ENCODE measurements at regions not wholly inside any gene's neighbourhood (a gene's known extent, or its start where the extent isn't known, plus 50 kb on each side); places are given as distances from the start of the nearest gene placed in this dataset.

GRCh38 chr12:23354800-23355199, 594.7 kb downstream of the SOX5 start:
- TF ChIP-seq EZH2phosphoT487 (IDR thresholded peaks at IDR 0.05; ENCODE audit: unreplicated experiment) = no peak
- no peak for TF ChIP-seq CTCF (conservative IDR thresholded peaks at IDR 0.05; ENCODE audit: low read depth in 2 of 2)
- no peak for TF ChIP-seq EZH2 (IDR thresholded peaks at IDR 0.05; ENCODE audit: low read depth, unreplicated experiment)
- TF ChIP-seq POLR2AphosphoS5 (IDR thresholded peaks at IDR 0.05; ENCODE audit: low read depth) = no peak
- TF ChIP-seq JUNB (IDR thresholded peaks at IDR 0.05; ENCODE audit: unreplicated experiment) = no peak
- no peak for TF ChIP-seq CREB1 (CRISPR knock-in tag; IDR thresholded peaks at IDR 0.05; ENCODE audit: low read depth)
- no peak for TF ChIP-seq REST (IDR thresholded peaks at IDR 0.05; ENCODE audit: unreplicated experiment)
- TF ChIP-seq NANOG (IDR thresholded peaks at IDR 0.05; ENCODE audit: borderline replicate concordance) = no peak
- TF ChIP-seq ETS1 (IDR thresholded peaks at IDR 0.05) = no peak
- TF ChIP-seq ZNF331 (CRISPR knock-in tag; IDR thresholded peaks at IDR 0.05; ENCODE audit: low read depth) = no peak

Measured in GM23338 (cell line).